Smooth muscle cell (in vitro differentiated cells): ENCODE measurements at regions not wholly inside any gene's neighbourhood (a gene's known extent, or its start where the extent isn't known, plus 50 kb on each side); places are given as distances from the start of the nearest gene placed in this dataset.
A peak's percentile ranks its signal among the peaks of the same experiment; 100 is the strongest.

Experiments used
- DNase-seq: peaks from one replicate; lab custom pipeline; 2025; ENCODE audit not compliant: unreplicated experiment; lab: John Stamatoyannopoulos, UW
- H2AFZ ChIP-seq: fragments of 200-600 bp; sonication (generic); 2 replicates; pipeline ENCODE4 v1.6.0; 2016; ENCODE audit warnings: antibody characterized with exemption, low read depth, mild to moderate bottlenecking
- H3F3A ChIP-seq: fragments of 200-600 bp; sonication (generic); 2 replicates; pipeline ENCODE4 v1.6.0; 2017; ENCODE audit warnings: antibody characterized with exemption, low read depth
- H3K27ac ChIP-seq: fragments of 200-600 bp; sonication (generic); 2 replicates; pipeline ENCODE4 v1.5.1; 2016; ENCODE audit warnings: low read depth, mild to moderate bottlenecking
- H3K27me3 ChIP-seq: fragments of 200-600 bp; sonication (generic); 2 replicates; pipeline ENCODE4 v1.6.1; 2016; ENCODE audit warnings: low read depth, mild to moderate bottlenecking
- H3K36me3 ChIP-seq: fragments of 200-600 bp; sonication (generic); 2 replicates; pipeline ENCODE4 v1.5.1; 2016; ENCODE audit warnings: low read depth
- H3K4me1 ChIP-seq: fragments of 200-600 bp; sonication (generic); 2 replicates; pipeline ENCODE4 v1.5.1; 2016; ENCODE audit warnings: low read depth
- H3K4me2 ChIP-seq: fragments of 200-600 bp; sonication (generic); 2 replicates; pipeline ENCODE4 v1.6.0; 2016; ENCODE audit warnings: mild to moderate bottlenecking
- H3K4me3 ChIP-seq: fragments of 200-600 bp; sonication (generic); 2 replicates; pipeline ENCODE4 v1.5.1; 2016; ENCODE audit warnings: mild to moderate bottlenecking
- H3K79me2 ChIP-seq: fragments of 200-600 bp; sonication (generic); 2 replicates; pipeline ENCODE4 v1.6.0; 2016; ENCODE audit warnings: low read depth, mild to moderate bottlenecking
- H3K9ac ChIP-seq: fragments of 200-600 bp; sonication (generic); 2 replicates; pipeline ENCODE4 v1.6.0; 2016; ENCODE audit warnings: low read depth
- H3K9me3 ChIP-seq: fragments of 200-600 bp; sonication (generic); replicated peaks from 2 replicates; pipeline ENCODE4 v1.5.1; 2016; ENCODE audit warnings: low read depth
- H4K20me1 ChIP-seq: fragments of 200-600 bp; sonication (generic); 2 replicates; pipeline ENCODE4 v1.6.0; 2016; ENCODE audit warnings: low read depth
- WGBS: methylation state at CpG from one replicate; pipeline ENCODE4 v1.1.7; 2016; ENCODE audit warnings: low lambda C conversion rate; 5-methylcytosine and 5-hydroxymethylcytosine counted together
- TF ChIP-seq, protein P1 (sequence below): fragments of 200-600 bp; sonication (generic); IDR thresholded peaks from 2 replicates; pipeline ENCODE4 v1.5.1; 2017; ENCODE audit warnings: borderline replicate concordance, mild to moderate bottlenecking, antibody characterized with exemption; ENCODE audit not compliant: insufficient read depth, poor library complexity, severe bottlenecking

DNA sequence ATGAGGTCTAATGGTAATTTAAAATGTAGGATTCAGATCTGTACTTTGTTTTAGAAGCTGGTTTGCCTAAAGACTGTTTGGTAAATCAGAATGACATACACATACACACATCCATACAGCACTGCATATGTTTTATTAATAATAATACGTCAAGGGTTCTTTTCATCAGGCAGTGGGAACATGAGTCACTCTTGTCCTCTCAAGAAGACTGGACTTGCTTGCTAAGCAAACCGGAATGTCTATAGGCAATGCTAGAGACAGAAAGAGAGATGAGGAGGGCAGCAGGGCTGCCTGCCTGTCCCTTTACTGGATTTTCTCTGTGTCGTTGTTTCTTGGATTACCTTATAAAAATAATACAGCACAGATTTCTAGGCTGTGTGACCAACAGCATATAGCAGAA, 119.1 kb upstream of the GALNT2 start:
- TF ChIP-seq, protein P1, sequence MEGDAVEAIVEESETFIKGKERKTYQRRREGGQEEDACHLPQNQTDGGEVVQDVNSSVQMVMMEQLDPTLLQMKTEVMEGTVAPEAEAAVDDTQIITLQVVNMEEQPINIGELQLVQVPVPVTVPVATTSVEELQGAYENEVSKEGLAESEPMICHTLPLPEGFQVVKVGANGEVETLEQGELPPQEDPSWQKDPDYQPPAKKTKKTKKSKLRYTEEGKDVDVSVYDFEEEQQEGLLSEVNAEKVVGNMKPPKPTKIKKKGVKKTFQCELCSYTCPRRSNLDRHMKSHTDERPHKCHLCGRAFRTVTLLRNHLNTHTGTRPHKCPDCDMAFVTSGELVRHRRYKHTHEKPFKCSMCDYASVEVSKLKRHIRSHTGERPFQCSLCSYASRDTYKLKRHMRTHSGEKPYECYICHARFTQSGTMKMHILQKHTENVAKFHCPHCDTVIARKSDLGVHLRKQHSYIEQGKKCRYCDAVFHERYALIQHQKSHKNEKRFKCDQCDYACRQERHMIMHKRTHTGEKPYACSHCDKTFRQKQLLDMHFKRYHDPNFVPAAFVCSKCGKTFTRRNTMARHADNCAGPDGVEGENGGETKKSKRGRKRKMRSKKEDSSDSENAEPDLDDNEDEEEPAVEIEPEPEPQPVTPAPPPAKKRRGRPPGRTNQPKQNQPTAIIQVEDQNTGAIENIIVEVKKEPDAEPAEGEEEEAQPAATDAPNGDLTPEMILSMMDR: no peak
- Histone ChIP-seq H2AFZ (no peak overlapping the region), H3K36me3 (no peaks in the 10 kb centered on the region), H3K4me2 (peak overlapping the region; percentile 2), H3K27ac (peak overlapping the region; percentile 21), H3K79me2 (no peaks in the 10 kb centered on the region), H3K4me3 (no peak overlapping the region), H3K4me1 (no peaks in the 10 kb centered on the region), H3K27me3 (no peaks in the 10 kb centered on the region), H3F3A (no peaks in the 10 kb centered on the region), H4K20me1 (no peaks in the 10 kb centered on the region), H3K9me3 (no peaks in the 10 kb centered on the region), H3K9ac (no peak overlapping the region)
- no peak for DNase-seq
- 34% methylated on average over 3 of the region's 3 CpGs for whole genome bisulfite sequencing

DNA sequence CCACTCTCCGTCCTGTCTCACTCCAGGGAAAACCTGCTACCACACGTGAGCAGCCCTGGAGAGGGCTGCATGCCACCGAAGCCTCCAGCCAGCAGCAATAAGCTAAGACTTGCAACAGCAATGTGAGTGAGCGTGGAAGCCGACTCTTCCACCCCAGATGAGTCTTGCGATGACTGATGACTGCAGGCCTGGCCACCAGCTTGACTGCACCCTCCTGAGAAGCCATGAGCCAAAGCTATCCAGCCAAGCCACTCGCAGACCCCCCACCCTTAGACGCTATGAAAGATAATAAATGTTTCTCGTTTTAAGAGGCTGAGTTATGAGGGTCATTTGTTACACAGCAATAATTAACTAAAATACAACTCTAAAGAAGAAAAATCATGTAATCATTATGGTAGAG, 118.6 kb upstream of the GALNT2 start:
- Histone ChIP-seq H3K9ac (no peak overlapping the region), H4K20me1 (no peaks in the 10 kb centered on the region), H2AFZ (no peak overlapping the region), H3K79me2 (no peaks in the 10 kb centered on the region), H3K4me2 (peak overlapping the region; percentile 2), H3K4me3 (no peak overlapping the region), H3F3A (no peaks in the 10 kb centered on the region), H3K27ac (no peak overlapping the region), H3K9me3 (no peaks in the 10 kb centered on the region), H3K36me3 (no peaks in the 10 kb centered on the region), H3K27me3 (no peaks in the 10 kb centered on the region), H3K4me1 (no peaks in the 10 kb centered on the region)
- DNase-seq: no peak
- WGBS: 74% methylated on average over 9 of the region's 9 CpGs
- TF ChIP-seq, protein P1: no peak

DNA sequence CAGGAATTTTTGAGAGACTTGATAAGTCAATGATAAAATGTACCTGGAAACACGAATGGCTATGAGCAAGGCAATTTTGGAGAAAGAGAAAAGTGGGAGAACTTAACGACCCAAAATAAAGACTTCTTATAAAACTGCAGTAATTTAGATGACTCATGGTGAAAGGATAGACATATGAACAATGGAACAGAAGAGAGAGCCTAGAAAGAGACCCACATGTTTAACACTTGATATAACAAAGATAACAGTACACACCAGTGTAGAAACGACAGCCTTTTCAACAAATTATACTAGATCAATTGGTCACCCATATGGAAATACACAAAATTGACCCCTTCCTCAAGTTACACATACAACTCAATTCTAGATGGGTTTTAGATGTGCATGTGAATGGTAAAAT, 117.5 kb upstream of the GALNT2 start:
- H3K79me2 ChIP-seq: no peaks in the 10 kb centered on the region
- H3K9ac ChIP-seq: no peak overlapping the region
- TF ChIP-seq, protein P1: no peak

DNA sequence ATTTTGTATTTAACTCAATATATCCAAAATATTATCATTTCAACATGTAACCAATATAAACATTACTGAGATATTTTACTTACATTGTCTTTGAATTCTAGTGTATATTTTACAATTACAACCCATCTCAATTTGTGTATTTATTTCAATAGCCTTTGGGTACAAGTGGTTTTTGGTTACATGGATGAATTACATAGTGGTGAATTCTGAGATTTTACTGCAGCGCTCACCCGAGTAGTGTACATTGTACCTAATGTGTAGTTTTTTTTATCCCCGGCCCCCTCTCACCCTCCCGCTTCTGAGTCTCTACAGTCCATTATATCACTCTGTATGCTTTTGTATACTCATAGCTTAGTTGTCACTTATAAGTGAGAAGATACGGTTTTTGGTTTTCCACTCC, 117.0 kb upstream of the GALNT2 start:
- H3K27ac ChIP-seq: no peak overlapping the region
- H3K4me2 ChIP-seq: no peak overlapping the region
- H3K4me1 ChIP-seq: no peaks in the 10 kb centered on the region
- TF ChIP-seq, protein P1: no peak
- no peaks in the 10 kb centered on the region for H4K20me1 ChIP-seq
- no peaks in the 10 kb centered on the region for H3K27me3 ChIP-seq
- H3K9me3 ChIP-seq: no peaks in the 10 kb centered on the region
- no peaks in the 10 kb centered on the region for H3F3A ChIP-seq
- no peaks in the 10 kb centered on the region for H3K36me3 ChIP-seq
- WGBS: 94% methylated on average over 5 of the region's 5 CpGs
- no peak overlapping the region for H2AFZ ChIP-seq
- no peak for DNase-seq
- H3K79me2 ChIP-seq: no peaks in the 10 kb centered on the region
- no peak overlapping the region for H3K9ac ChIP-seq
- H3K4me3 ChIP-seq: no peak overlapping the region

More for the DNA sequence above, 117.5 kb upstream of the GALNT2 start:
- WGBS: 83% methylated on average over 3 of the region's 3 CpGs
- Histone ChIP-seq H3K27ac (no peak overlapping the region), H3K4me2 (no peak overlapping the region), H3K4me3 (no peak overlapping the region), H3K27me3 (no peaks in the 10 kb centered on the region), H4K20me1 (no peaks in the 10 kb centered on the region), H3K36me3 (no peaks in the 10 kb centered on the region), H3F3A (no peaks in the 10 kb centered on the region), H3K9me3 (no peaks in the 10 kb centered on the region), H2AFZ (no peak overlapping the region), H3K4me1 (no peaks in the 10 kb centered on the region)
- DNase-seq: no peak
